ENCODE measurements at regions not wholly inside any gene's neighbourhood (a gene's known extent, or its start where the extent isn't known, plus 50 kb on each side); places are given as distances from the start of the nearest gene placed in this dataset.
A peak's percentile ranks its signal among the peaks of the same experiment; 100 is the strongest.

DNA sequence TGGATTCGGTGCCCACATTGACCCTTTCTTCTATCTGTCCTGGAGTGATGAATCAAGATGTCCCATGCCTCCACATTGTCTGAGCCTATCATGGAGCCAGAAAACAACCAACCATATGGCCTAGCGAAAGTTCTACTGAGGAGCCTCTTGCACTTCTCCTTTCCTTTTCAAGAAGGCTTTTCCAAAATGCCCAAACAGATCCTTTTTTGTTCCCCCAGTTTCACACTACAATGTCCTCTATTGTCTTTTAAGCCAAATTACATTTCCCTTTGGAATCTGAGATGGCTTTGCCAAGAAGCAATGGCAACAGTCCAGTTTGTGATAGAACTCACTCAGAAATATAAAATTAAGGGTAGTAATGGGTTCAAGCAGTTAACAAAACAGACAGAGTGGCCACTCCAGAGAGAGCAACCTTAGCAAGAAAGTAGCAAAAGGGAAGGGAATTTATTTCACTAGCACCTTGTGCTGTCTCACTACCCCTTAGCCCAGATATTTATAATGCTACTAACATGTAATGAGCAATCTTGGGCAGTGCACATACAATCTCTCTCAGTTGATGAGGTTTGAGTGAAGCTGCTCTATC, 194.6 kb upstream of the PDE1C start:
- Histone ChIP-seq H3K36me3 (no peaks in the 10 kb centered on the region), H3K27me3 (no peaks in the 10 kb centered on the region), H3K27ac (no peak overlapping the region), H3K4me3 (no peak overlapping the region), H3K4me1 (no peaks in the 10 kb centered on the region), H3K9me3 (no peaks in the 10 kb centered on the region)
- ATAC-seq (ENCODE audit: low FRiP score in 2 of 2) (no peak), DNase-seq (no peak)
- WGBS, 2 donors, result 92 to 93% methylated on average over 2 of the region's 2 CpGs
- TF ChIP-seq POLR2A (IDR thresholded peaks at IDR 0.05) (no peak), EP300 (IDR thresholded peaks at IDR 0.05) (no peak), POLR2AphosphoS5 (IDR thresholded peaks at IDR 0.05) (no peak)
- TF ChIP-seq, protein P1, sequence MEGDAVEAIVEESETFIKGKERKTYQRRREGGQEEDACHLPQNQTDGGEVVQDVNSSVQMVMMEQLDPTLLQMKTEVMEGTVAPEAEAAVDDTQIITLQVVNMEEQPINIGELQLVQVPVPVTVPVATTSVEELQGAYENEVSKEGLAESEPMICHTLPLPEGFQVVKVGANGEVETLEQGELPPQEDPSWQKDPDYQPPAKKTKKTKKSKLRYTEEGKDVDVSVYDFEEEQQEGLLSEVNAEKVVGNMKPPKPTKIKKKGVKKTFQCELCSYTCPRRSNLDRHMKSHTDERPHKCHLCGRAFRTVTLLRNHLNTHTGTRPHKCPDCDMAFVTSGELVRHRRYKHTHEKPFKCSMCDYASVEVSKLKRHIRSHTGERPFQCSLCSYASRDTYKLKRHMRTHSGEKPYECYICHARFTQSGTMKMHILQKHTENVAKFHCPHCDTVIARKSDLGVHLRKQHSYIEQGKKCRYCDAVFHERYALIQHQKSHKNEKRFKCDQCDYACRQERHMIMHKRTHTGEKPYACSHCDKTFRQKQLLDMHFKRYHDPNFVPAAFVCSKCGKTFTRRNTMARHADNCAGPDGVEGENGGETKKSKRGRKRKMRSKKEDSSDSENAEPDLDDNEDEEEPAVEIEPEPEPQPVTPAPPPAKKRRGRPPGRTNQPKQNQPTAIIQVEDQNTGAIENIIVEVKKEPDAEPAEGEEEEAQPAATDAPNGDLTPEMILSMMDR (IDR thresholded peaks at IDR 0.05), result no peak

DNA sequence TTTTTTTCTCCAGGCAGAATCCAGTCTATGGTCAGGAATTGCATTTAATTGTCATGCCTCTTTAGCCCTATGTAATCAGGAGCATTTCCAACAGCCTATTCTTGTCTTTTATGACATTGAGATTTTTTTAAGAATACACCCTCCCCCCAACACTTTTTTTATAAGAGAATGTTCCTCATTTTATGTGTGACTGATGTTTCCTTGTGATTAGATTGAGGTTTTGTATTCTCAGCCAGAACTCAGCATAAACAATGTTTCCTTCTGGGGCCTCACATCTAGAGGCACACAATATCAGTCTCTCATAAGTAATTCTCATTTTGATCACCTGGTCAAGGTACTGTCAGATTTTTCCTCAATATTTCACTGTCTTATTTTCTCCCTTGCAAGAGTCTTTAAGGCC, 193.4 kb upstream of the PDE1C start:
- no peaks in the 10 kb centered on the region for H3K27me3 ChIP-seq
- DNase-seq, result no peak
- H3K4me1 ChIP-seq, result no peaks in the 10 kb centered on the region
- no peak for ATAC-seq (ENCODE audit: low FRiP score in 2 of 2)
- no peak overlapping the region for H3K4me3 ChIP-seq
- no peaks in the 10 kb centered on the region for H3K36me3 ChIP-seq
- H3K9me3 ChIP-seq, result no peaks in the 10 kb centered on the region
- no peak for TF ChIP-seq POLR2AphosphoS5 (IDR thresholded peaks at IDR 0.05)
- no peak overlapping the region for H3K27ac ChIP-seq

DNA sequence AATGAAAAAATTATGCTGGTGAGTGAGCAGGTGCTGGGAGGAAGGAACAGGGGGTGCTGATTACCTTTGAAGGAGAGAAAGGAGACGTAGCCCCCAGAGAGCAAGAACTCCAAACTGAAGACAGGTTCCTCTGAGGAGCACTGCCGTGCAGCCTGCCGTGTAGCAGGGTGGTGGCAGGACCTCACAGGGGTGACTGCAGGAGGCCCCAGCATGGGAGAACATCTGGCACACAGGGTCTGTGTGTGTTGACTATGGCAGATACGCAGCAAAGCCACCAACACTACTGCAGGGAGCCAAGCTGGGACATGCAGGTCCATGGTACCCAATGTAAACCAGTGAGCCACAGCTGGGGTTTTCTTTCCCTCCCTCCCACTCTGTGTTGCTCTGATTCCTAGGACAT, 192.1 kb upstream of the PDE1C start:
- DNase-seq (peak in 1 of 2 donors; percentile 1), ATAC-seq (ENCODE audit: low FRiP score in 2 of 2) (no peak)
- Histone ChIP-seq H3K4me1 (no peaks in the 10 kb centered on the region), H3K27me3 (no peaks in the 10 kb centered on the region), H3K27ac (no peak overlapping the region), H3K36me3 (no peaks in the 10 kb centered on the region), H3K9me3 (no peaks in the 10 kb centered on the region), H3K4me3 (no peak overlapping the region)
- 54 to 75% methylated on average over 3 to 4 of the region's 4 CpGs for WGBS, 2 donors
- TF ChIP-seq POLR2AphosphoS5 (IDR thresholded peaks at IDR 0.05) (no peak), POLR2A (IDR thresholded peaks at IDR 0.05) (no peak), EP300 (IDR thresholded peaks at IDR 0.05) (no peak)
- TF ChIP-seq, protein P1 (IDR thresholded peaks at IDR 0.05), result no peak

GRCh38 chr7:32259931-32260596, 189.9 kb upstream of the PDE1C start:
- Histone ChIP-seq H3K9me3 (no peaks in the 10 kb centered on the region), H3K4me3 (no peak overlapping the region), H3K27me3 (no peaks in the 10 kb centered on the region), H3K4me1 (no peaks in the 10 kb centered on the region), H3K27ac (no peak overlapping the region), H3K36me3 (no peaks in the 10 kb centered on the region)
- ATAC-seq (ENCODE audit: low FRiP score in 2 of 2), result no peak
- WGBS, 2 donors, result 62 to 70% methylated on average over 12 of the region's 12 CpGs
- no peak for DNase-seq
- TF ChIP-seq EP300 (IDR thresholded peaks at IDR 0.05), result no peak
- TF ChIP-seq, protein P1 (IDR thresholded peaks at IDR 0.05), result no peak
- no peak for TF ChIP-seq POLR2A (IDR thresholded peaks at IDR 0.05)
- no peak for TF ChIP-seq POLR2AphosphoS5 (IDR thresholded peaks at IDR 0.05)

DNA sequence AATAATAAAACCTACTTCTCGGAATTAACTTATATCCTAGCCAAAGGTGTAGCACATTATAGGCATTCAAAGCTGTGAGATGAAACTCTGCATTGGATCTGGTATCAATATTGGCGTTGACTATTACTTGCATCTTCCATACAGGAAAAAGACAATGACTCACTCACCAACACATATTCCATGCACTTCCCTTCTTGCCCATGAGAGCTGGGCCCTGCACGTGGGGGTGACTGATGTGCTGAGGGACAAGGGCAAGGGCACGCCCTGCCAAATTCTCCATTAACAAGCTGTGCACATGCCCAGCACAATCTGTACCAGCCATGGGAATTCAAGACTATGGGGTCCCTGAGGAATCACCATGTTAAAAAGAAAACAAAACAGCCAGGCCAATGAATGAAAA, 188.1 kb upstream of the PDE1C start:
- Histone ChIP-seq H3K27me3 (no peaks in the 10 kb centered on the region), H3K36me3 (no peaks in the 10 kb centered on the region), H3K4me3 (no peak overlapping the region), H3K9me3 (no peaks in the 10 kb centered on the region), H3K4me1 (no peaks in the 10 kb centered on the region), H3K27ac (no peak overlapping the region)
- DNase-seq (no peak), ATAC-seq (ENCODE audit: low FRiP score in 2 of 2) (no peak)
- TF ChIP-seq, protein P1 (IDR thresholded peaks at IDR 0.05), result no peak
- TF ChIP-seq EP300 (IDR thresholded peaks at IDR 0.05) (no peak), POLR2A (IDR thresholded peaks at IDR 0.05) (no peak), POLR2AphosphoS5 (IDR thresholded peaks at IDR 0.05) (no peak)
- WGBS, 2 donors, result 72 to 80% methylated on average over 4 of the region's 4 CpGs
